AG04450 (cell line): ENCODE measurements at regions not wholly inside any gene's neighbourhood (a gene's known extent, or its start where the extent isn't known, plus 50 kb on each side); places are given as distances from the start of the nearest gene placed in this dataset.
"Not testable (repeated sequence)": the region's sequence is repeated elsewhere in the genome, so short reads cannot be mapped to it uniquely, and the experiment has no call there.

Source experiments
- CTCF ChIA-PET: fragments of 300-600, 350-600 bp; formaldehyde crosslinking; extraction: SDS; loops from one replicate; lab custom pipeline; 2022; ENCODE audit warnings: antibody characterized with exemption, inconsistent platforms; lab: Charles Lee
- POLR2A ChIA-PET: fragments of 350-600 bp; formaldehyde crosslinking; extraction: SDS; loops from one replicate; lab custom pipeline; 2021; ENCODE audit warnings: antibody characterized with exemption, inconsistent platforms; lab: Yijun Ruan, JAX
- DNase-seq: peaks from one replicate; pipeline ENCODE4 v3.0.0-alpha.2; 2011; ENCODE audit warnings: low read depth, low spot score
- H3K27ac ChIP-seq: one replicate; pipeline ENCODE4 v1.5.1; 2012; ENCODE audit warnings: low read depth, low read length, control low read depth
- H3K27me3 ChIP-seq: one replicate; pipeline ENCODE4 v1.6.0; 2012; ENCODE audit warnings: low read length; ENCODE audit not compliant: control insufficient read depth, insufficient read depth
- H3K4me3 ChIP-seq: 2 replicates; pipeline ENCODE4 v1.5.1; 2011; ENCODE audit warnings: mild to moderate bottlenecking, low read depth, low read length, control low read depth
- H3K9me3 ChIP-seq: 2 replicates; pipeline ENCODE4 v1.5.1; 2012; ENCODE audit warnings: low read length; ENCODE audit not compliant: control insufficient read depth, insufficient read depth
- TF ChIP-seq, protein P1 (sequence below): IDR thresholded peaks from 2 replicates; pipeline ENCODE4 v1.5.1; 2011; ENCODE audit warnings: low read depth, low read length, control low read depth, inconsistent platforms

DNA sequence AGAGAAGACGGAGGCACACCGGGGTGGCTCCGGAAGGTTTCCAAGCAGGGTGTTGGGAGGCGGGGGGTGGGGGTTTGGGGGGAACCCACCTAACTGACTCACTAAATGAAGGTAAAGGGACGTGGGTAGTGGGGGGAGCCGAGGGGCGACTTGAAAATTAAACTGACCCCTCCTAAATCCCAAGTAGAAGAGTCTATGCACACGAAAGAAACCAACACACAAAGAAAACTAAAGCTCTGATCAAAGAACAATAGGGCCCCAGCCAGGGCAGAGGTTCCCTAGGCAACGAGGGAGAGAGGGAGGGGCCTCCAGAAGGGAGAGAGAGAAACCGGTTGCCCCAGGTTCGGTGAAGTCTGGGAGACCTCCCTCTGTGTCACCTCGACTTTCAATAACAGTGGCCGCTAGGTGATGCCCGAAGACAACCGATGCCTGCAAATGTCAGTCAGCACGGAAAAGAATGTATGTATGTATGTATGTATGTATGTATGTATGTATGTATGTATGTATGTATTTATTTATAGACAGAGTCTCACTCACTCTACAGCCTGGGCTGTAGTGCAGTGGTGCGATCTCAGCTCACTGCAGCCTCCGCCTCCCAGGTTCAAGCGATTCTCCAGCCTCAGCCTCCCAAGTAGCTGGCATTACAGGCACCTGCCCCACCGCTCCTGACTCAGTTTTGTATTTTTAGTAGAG lies 106.7 kb upstream of the ANKRD30BL start:
- ChIA-PET POLR2A (interaction anchor here (0.6 kb wide), 1 partner anchor 699 kb away, joined by 3 read pairs; no protein-coding TSS in a partner anchor), CTCF (interaction anchor here (0.9 to 1.0 kb wide), 2 partner anchors 10 to 1576 kb away, joined by 3 read pairs; no protein-coding TSS in a partner anchor)
- H3K27ac ChIP-seq, H3K9me3 ChIP-seq, DNase-seq, H3K27me3 ChIP-seq: not testable (repeated sequence)
- TF ChIP-seq, protein P1, sequence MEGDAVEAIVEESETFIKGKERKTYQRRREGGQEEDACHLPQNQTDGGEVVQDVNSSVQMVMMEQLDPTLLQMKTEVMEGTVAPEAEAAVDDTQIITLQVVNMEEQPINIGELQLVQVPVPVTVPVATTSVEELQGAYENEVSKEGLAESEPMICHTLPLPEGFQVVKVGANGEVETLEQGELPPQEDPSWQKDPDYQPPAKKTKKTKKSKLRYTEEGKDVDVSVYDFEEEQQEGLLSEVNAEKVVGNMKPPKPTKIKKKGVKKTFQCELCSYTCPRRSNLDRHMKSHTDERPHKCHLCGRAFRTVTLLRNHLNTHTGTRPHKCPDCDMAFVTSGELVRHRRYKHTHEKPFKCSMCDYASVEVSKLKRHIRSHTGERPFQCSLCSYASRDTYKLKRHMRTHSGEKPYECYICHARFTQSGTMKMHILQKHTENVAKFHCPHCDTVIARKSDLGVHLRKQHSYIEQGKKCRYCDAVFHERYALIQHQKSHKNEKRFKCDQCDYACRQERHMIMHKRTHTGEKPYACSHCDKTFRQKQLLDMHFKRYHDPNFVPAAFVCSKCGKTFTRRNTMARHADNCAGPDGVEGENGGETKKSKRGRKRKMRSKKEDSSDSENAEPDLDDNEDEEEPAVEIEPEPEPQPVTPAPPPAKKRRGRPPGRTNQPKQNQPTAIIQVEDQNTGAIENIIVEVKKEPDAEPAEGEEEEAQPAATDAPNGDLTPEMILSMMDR, result peak; percentile 55
- H3K4me3 ChIP-seq, result peak overlapping the region; percentile 38

DNA sequence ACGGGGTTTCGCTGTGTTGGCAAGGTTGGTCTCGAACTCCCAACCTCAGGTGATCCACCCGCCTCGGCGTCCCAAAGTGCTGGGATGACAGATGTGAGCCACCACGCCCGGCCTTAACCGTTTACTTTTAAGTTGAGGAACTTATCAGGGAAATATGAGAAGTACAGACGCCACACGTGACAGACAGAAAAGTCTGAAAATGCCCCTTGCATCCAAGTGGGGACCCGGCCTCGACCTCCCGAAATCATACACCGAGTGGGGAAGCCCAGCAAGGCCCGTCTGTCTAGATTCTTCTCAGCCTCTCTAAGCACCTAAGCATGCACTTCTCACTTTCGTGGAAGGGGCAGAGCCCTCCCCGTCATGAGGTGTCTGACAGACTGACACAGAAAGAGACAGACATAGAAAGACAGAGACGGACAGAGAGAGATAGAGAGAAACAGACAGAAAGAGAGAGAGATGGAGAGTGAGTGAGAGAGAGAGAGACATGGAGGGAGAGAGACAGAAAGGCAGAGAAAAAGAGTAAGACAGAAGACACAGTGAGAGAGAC lies 107.3 kb upstream of the ANKRD30BL start:
- DNase-seq, result no peak
- ChIA-PET CTCF (interaction anchor here (1.0 kb wide), 1 partner anchor 1575 kb away, joined by 3 read pairs; no protein-coding TSS in a partner anchor), POLR2A (interaction anchor here (0.6 kb wide), 1 partner anchor 698 kb away, joined by 3 read pairs; no protein-coding TSS in a partner anchor)
- Histone ChIP-seq H3K4me3 (no peak overlapping the region), H3K27ac (no peak overlapping the region), H3K27me3 (no peaks in the 10 kb centered on the region), H3K9me3 (peaks cover 9% of the 10 kb centered on the region)
- TF ChIP-seq, protein P1, result no peak

DNA sequence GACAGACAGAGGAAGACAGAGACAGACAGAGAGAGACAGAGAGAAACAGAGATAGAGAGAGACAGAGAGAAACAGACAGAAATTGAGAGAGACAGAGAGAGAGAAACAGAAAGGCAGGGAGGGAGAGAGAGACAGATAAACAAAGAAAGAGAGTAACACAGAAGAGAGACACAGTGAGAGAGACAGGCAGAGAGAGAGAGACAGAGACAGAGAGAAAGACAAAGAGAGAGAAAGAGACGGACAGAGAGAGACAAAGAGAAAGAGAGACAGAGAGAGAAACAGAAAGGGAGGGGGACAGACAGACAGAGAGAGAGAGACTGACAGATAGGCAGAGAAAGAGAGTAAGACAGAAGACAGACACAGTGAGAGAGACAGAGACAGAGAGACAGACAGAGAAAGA lies 108.5 kb upstream of the ANKRD30BL start:
- Histone ChIP-seq H3K9me3 (peaks cover 9% of the 10 kb centered on the region), H3K27ac (no peak overlapping the region), H3K27me3 (no peaks in the 10 kb centered on the region), H3K4me3 (no peak overlapping the region)
- ChIA-PET POLR2A (no interaction called here), CTCF (no interaction called here)
- DNase-seq, result no peak
- TF ChIP-seq, protein P1, result no peak

DNA sequence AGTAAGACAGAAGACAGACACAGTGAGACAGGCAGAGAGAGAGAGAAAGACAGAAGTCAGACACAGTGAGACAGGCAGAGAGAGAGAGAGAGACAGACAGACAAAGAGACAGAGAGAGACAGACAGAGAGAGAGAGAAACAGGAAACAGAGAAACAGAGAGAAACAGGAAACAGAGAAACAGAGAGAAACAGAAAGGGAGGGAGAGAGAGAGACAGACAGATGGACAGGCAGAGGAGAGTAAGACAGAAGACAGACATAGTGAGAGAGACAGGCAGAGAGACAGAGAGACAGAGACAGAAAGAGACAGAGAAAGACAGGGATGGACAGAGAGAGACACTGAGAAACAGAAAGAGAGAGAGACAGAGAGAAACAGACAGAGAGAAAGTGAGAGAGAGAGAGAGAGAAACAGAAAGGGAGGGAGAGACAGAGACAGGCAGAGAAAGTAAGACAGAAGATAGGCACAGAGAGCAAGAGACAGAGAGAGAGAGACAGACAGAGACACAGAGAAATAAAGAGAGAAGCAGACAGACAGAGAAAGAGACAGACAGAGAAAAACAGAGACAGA lies 109.3 kb upstream of the ANKRD30BL start:
- H3K27me3 ChIP-seq, result no peaks in the 10 kb centered on the region
- no peak overlapping the region for H3K27ac ChIP-seq
- POLR2A ChIA-PET, result no interaction called here
- DNase-seq, result no peak
- CTCF ChIA-PET, result no interaction called here
- H3K9me3 ChIP-seq, result peaks cover 9% of the 10 kb centered on the region
- no peak overlapping the region for H3K4me3 ChIP-seq
- TF ChIP-seq, protein P1, result no peak

DNA sequence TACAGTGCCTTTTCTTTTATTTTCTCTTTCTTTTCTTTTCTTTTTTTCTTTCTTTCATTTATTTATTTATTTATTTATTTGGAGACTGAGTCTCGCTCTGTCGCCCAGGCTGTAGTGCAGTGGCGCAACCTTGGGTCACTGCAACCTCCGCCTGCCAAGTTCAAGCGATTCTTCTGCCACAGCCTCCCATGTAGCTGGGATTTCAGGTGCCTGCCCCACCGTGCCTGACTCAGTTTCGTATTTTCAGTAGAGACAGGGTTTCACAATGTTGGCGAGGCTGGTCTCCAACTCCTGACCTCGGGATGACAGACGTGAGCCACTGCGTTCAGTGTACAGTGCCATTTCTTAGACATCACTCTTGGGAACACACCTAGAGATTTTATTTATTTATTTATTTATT lies 110.0 kb upstream of the ANKRD30BL start:
- H3K27ac ChIP-seq, H3K9me3 ChIP-seq, POLR2A ChIA-PET, H3K27me3 ChIP-seq, DNase-seq, H3K4me3 ChIP-seq, CTCF ChIA-PET: not testable (repeated sequence)
